OCI-LY7 (cell line): ENCODE measurements at regions not wholly inside any gene's neighbourhood (a gene's known extent, or its start where the extent isn't known, plus 50 kb on each side); places are given as distances from the start of the nearest gene placed in this dataset.

ENCODE experiments used
- EZH2phosphoT487 ChIP-seq: fragments of 200-600 bp; sonication (generic); IDR thresholded peaks from 2 replicates; pipeline ENCODE4 v1.6.1; 2018; ENCODE audit warnings: low read depth, borderline replicate concordance, mild to moderate bottlenecking, mixed run types, antibody characterized with exemption, low read length, moderate library complexity, mixed read lengths
- TF ChIP-seq, protein P1 (sequence below): fragments of 200-600 bp; sonication (generic); conservative IDR thresholded peaks from 2 replicates; pipeline ENCODE4 v1.5.1; 2014; ENCODE audit warnings: mild to moderate bottlenecking, antibody characterized with exemption, low read length, moderate library complexity, mixed read lengths

DNA sequence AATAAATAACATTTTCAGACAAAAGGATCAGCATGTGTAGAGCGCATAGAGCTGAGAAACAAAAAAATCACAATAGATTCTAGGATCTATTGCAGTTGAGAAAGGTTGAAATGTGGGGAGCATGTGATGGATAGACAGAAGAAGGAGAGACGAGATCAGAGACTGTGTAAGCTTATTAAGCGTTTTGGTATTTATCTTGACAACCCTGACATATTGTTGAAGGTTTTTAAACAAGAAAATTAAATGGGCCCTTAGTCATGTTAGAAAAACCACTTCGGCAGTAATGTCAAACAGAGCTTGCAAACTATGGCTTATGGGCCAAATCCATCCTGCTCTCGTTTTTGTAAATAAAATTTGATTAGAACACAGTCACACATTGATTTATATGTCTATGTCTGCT lies 200.5 kb upstream of the KLF4 start:
- TF ChIP-seq, protein P1, sequence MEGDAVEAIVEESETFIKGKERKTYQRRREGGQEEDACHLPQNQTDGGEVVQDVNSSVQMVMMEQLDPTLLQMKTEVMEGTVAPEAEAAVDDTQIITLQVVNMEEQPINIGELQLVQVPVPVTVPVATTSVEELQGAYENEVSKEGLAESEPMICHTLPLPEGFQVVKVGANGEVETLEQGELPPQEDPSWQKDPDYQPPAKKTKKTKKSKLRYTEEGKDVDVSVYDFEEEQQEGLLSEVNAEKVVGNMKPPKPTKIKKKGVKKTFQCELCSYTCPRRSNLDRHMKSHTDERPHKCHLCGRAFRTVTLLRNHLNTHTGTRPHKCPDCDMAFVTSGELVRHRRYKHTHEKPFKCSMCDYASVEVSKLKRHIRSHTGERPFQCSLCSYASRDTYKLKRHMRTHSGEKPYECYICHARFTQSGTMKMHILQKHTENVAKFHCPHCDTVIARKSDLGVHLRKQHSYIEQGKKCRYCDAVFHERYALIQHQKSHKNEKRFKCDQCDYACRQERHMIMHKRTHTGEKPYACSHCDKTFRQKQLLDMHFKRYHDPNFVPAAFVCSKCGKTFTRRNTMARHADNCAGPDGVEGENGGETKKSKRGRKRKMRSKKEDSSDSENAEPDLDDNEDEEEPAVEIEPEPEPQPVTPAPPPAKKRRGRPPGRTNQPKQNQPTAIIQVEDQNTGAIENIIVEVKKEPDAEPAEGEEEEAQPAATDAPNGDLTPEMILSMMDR: no peak
- no peak for TF ChIP-seq EZH2phosphoT487
